ENCODE measurements at regions not wholly inside any gene's neighbourhood (a gene's known extent, or its start where the extent isn't known, plus 50 kb on each side); places are given as distances from the start of the nearest gene placed in this dataset.

DNA sequence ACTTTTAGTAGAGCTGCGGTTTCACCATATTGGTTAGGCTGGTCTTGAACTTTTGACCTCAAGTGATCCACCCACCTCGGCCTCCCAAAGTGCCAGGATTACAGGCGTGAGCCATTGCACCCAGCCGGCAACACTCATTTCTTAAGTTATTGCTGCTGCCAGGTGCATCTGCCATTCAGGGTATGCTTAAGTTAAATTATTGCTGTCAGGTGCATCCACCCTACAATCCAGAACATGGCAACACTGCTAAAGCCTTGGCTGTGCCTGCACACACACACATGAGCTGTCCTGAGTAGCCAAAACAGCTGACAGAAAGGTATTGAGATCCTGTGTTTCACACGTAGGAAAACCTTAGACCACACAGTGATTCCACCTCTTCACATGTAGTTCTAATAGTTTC, 148.2 kb downstream of the FAM161A start:
- Histone ChIP-seq H3K4me1 (ENCODE audit: control insufficient read depth in 4 of 4, insufficient read depth in 4 of 4, low read length in 3 of 4) (peaks cover 0 to 26% (median 10%) of the 10 kb centered on the region in 4 donors), H3K9me3 (ENCODE audit: control insufficient read depth in 4 of 4, low read length in 3 of 4) (no peaks in the 10 kb centered on the region), H3K9ac (ENCODE audit: low read depth in 1 of 2, low read length in 2 of 2) (no peak overlapping the region), H3K27ac (ENCODE audit: low read depth in 1 of 2, low read length in 2 of 2) (no peak overlapping the region), H3K4me3 (ENCODE audit: low read depth in 1 of 3, low read length in 3 of 3) (no peak overlapping the region), H3K27me3 (ENCODE audit: control insufficient read depth in 4 of 4, insufficient read depth in 4 of 4, low read length in 3 of 4) (no peaks in the 10 kb centered on the region), H3K36me3 (ENCODE audit: control insufficient read depth in 4 of 4, insufficient read depth in 3 of 4, low read depth in 1 of 4, low read length in 3 of 4) (no peaks in the 10 kb centered on the region)
- no peak for DNase-seq (ENCODE audit: low spot score)
- no peak for TF ChIP-seq FOXA2 (IDR thresholded peaks at IDR 0.05)
- no peak for TF ChIP-seq HNF4G (IDR thresholded peaks at IDR 0.05)
- no peak for TF ChIP-seq YY1 (IDR thresholded peaks at IDR 0.05)
- no peak for TF ChIP-seq FOXA1 (IDR thresholded peaks at IDR 0.05)
- no peak for TF ChIP-seq ZBTB33 (IDR thresholded peaks at IDR 0.05)
- TF ChIP-seq, protein P1, sequence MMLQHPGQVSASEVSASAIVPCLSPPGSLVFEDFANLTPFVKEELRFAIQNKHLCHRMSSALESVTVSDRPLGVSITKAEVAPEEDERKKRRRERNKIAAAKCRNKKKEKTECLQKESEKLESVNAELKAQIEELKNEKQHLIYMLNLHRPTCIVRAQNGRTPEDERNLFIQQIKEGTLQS (IDR thresholded peaks at IDR 0.05), result no peak
- TF ChIP-seq TAF1 (conservative IDR thresholded peaks at IDR 0.05), result no peak
- no peak for TF ChIP-seq HNF4A (conservative IDR thresholded peaks at IDR 0.05)
- TF ChIP-seq, protein P2, sequence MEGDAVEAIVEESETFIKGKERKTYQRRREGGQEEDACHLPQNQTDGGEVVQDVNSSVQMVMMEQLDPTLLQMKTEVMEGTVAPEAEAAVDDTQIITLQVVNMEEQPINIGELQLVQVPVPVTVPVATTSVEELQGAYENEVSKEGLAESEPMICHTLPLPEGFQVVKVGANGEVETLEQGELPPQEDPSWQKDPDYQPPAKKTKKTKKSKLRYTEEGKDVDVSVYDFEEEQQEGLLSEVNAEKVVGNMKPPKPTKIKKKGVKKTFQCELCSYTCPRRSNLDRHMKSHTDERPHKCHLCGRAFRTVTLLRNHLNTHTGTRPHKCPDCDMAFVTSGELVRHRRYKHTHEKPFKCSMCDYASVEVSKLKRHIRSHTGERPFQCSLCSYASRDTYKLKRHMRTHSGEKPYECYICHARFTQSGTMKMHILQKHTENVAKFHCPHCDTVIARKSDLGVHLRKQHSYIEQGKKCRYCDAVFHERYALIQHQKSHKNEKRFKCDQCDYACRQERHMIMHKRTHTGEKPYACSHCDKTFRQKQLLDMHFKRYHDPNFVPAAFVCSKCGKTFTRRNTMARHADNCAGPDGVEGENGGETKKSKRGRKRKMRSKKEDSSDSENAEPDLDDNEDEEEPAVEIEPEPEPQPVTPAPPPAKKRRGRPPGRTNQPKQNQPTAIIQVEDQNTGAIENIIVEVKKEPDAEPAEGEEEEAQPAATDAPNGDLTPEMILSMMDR (IDR thresholded peaks at IDR 0.05; ENCODE audit: low read depth, low read length, missing input control), result no peak
- TF ChIP-seq NR2F2 (IDR thresholded peaks at IDR 0.05), result no peak
- no peak for TF ChIP-seq JUND (IDR thresholded peaks at IDR 0.05)
- 82% methylated on average over 5 of the region's 5 CpGs for WGBS

DNA sequence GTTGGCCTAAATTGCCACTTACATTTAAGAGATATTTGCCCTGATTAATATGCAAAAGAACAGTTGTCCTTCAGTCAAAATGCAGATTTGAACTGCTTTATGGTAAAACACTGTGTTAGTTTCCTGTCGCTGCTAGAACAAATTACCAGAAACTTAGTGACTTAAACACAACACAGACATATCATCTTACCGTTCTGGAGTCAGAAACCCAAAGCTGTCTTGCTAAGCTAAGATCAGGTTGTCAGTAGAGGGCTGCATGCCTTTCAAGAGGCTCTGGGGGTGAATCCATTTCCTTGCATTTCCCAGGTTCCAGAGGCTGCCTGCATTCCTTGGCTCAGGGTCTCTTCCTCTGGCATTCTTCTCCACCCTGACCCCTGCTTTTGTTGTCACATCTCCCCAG, 149.5 kb downstream of the FAM161A start:
- 90% methylated on average over 2 of the region's 2 CpGs for WGBS
- Histone ChIP-seq H3K36me3 (ENCODE audit: control insufficient read depth in 4 of 4, insufficient read depth in 3 of 4, low read depth in 1 of 4, low read length in 3 of 4) (no peaks in the 10 kb centered on the region), H3K9me3 (ENCODE audit: control insufficient read depth in 4 of 4, low read length in 3 of 4) (no peaks in the 10 kb centered on the region), H3K4me3 (ENCODE audit: low read depth in 1 of 3, low read length in 3 of 3) (no peak overlapping the region), H3K9ac (ENCODE audit: low read depth in 1 of 2, low read length in 2 of 2) (no peak overlapping the region), H3K4me1 (ENCODE audit: control insufficient read depth in 4 of 4, insufficient read depth in 4 of 4, low read length in 3 of 4) (peaks cover 0 to 19% (median 5%) of the 10 kb centered on the region in 4 donors), H3K27ac (ENCODE audit: low read depth in 1 of 2, low read length in 2 of 2) (no peak overlapping the region), H3K27me3 (ENCODE audit: control insufficient read depth in 4 of 4, insufficient read depth in 4 of 4, low read length in 3 of 4) (no peaks in the 10 kb centered on the region)
- no peak for DNase-seq (ENCODE audit: low spot score)
- TF ChIP-seq, protein P2 (IDR thresholded peaks at IDR 0.05; ENCODE audit: low read depth, low read length, missing input control), result no peak
- TF ChIP-seq FOXA2 (IDR thresholded peaks at IDR 0.05) (no peak), JUND (IDR thresholded peaks at IDR 0.05) (no peak), SP1 (IDR thresholded peaks at IDR 0.05) (no peak), NR2F2 (IDR thresholded peaks at IDR 0.05) (no peak), HNF4A (conservative IDR thresholded peaks at IDR 0.05) (no peak), TAF1 (conservative IDR thresholded peaks at IDR 0.05) (no peak), YY1 (IDR thresholded peaks at IDR 0.05) (no peak), REST (IDR thresholded peaks at IDR 0.05) (no peak), EGR1 (IDR thresholded peaks at IDR 0.05; ENCODE audit: low read depth in 2 of 2) (no peak), GABPA (IDR thresholded peaks at IDR 0.05 in 1 of 2, conservative IDR thresholded peaks at IDR 0.05 in 1 of 2) (no peak), ZBTB33 (IDR thresholded peaks at IDR 0.05) (no peak), MAX (IDR thresholded peaks at IDR 0.05) (no peak), FOXA1 (IDR thresholded peaks at IDR 0.05) (no peak), RAD21 (IDR thresholded peaks at IDR 0.05) (no peak), HNF4G (IDR thresholded peaks at IDR 0.05) (no peak)
- TF ChIP-seq, protein P1 (IDR thresholded peaks at IDR 0.05), result no peak

All from liver (tissue), 8 donors.